ENCODE measurements at regions not wholly inside any gene's neighbourhood (a gene's known extent, or its start where the extent isn't known, plus 50 kb on each side); places are given as distances from the start of the nearest gene placed in this dataset.

DNA sequence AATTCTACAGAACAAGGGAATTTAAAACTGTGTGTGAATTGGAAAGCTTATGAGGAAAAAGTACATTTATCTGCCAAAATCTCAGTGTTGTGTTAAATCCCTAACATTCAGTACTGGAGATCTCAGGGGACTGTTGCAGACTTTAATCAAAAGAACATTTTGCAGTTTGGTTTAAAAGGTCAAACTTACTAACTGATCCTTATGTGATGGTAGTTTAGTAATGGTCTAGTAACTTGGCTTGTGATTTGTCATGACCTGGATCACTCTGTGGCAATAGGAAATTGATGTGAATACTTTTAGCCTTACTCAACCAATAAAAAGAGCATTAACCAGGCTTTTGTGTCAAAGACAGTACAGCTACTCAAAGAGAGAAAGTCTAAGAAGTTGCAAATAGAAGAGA is 862.1 kb upstream of the MIR17HG start:
- TF ChIP-seq POLR2A (IDR thresholded peaks at IDR 0.05) (no peak), EP300 (IDR thresholded peaks at IDR 0.05) (no peak)
- TF ChIP-seq, protein P1, sequence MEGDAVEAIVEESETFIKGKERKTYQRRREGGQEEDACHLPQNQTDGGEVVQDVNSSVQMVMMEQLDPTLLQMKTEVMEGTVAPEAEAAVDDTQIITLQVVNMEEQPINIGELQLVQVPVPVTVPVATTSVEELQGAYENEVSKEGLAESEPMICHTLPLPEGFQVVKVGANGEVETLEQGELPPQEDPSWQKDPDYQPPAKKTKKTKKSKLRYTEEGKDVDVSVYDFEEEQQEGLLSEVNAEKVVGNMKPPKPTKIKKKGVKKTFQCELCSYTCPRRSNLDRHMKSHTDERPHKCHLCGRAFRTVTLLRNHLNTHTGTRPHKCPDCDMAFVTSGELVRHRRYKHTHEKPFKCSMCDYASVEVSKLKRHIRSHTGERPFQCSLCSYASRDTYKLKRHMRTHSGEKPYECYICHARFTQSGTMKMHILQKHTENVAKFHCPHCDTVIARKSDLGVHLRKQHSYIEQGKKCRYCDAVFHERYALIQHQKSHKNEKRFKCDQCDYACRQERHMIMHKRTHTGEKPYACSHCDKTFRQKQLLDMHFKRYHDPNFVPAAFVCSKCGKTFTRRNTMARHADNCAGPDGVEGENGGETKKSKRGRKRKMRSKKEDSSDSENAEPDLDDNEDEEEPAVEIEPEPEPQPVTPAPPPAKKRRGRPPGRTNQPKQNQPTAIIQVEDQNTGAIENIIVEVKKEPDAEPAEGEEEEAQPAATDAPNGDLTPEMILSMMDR (IDR thresholded peaks at IDR 0.05): no peak

Data from ovary (tissue), 3 donors.